NB4 (cell line): ENCODE measurements at regions not wholly inside any gene's neighbourhood (a gene's known extent, or its start where the extent isn't known, plus 50 kb on each side); places are given as distances from the start of the nearest gene placed in this dataset.

Source experiments
- DNase-seq: peaks from one replicate; pipeline ENCODE4 v3.0.0; 2010; ENCODE audit warnings: low read depth
- H3K4me3 ChIP-seq: one replicate; pipeline ENCODE4 v1.5.1; 2011; ENCODE audit warnings: mild to moderate bottlenecking, low read depth, low read length, moderate library complexity
- MAX ChIP-seq: IDR thresholded peaks from 2 replicates; pipeline ENCODE4 v1.6.1; 2011; ENCODE audit warnings: low read depth, low read length
- MYC ChIP-seq: IDR thresholded peaks from 2 replicates; pipeline ENCODE4 v1.6.1; 2011; ENCODE audit warnings: low read depth, low read length
- POLR2A ChIP-seq: IDR thresholded peaks from 2 replicates; pipeline ENCODE4 v1.6.1; 2011; ENCODE audit warnings: mild to moderate bottlenecking; ENCODE audit not compliant: insufficient read length; ENCODE audit errors: extremely low read depth
- TF ChIP-seq, protein P1 (sequence below): IDR thresholded peaks from one replicate; pipeline ENCODE4 v1.5.1; 2012; ENCODE audit warnings: low read depth, low read length

DNA sequence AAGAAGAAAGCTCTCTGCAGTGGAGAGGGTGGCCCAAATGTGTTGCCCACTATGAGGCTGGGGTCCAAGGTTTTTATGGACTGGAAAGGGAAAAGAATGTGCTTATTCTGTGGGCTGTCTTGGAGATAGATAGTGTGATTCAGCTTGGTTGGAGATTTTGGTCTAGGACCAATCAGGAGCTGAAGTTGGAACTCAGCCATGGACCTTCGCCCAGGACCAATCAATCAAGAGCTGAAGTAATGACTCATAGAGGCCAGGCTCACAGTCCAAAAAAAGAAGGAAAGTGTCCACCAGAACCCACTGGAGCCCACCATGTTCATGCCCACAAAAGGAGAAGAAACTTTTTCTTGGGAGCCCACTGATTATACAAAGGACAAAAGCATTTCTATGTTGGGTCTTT is 369.5 kb downstream of the UBE2NL start:
- TF ChIP-seq MYC (no peak), MAX (no peak), POLR2A (no peak)
- TF ChIP-seq, protein P1, sequence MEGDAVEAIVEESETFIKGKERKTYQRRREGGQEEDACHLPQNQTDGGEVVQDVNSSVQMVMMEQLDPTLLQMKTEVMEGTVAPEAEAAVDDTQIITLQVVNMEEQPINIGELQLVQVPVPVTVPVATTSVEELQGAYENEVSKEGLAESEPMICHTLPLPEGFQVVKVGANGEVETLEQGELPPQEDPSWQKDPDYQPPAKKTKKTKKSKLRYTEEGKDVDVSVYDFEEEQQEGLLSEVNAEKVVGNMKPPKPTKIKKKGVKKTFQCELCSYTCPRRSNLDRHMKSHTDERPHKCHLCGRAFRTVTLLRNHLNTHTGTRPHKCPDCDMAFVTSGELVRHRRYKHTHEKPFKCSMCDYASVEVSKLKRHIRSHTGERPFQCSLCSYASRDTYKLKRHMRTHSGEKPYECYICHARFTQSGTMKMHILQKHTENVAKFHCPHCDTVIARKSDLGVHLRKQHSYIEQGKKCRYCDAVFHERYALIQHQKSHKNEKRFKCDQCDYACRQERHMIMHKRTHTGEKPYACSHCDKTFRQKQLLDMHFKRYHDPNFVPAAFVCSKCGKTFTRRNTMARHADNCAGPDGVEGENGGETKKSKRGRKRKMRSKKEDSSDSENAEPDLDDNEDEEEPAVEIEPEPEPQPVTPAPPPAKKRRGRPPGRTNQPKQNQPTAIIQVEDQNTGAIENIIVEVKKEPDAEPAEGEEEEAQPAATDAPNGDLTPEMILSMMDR = no peak
- no peak for DNase-seq
- H3K4me3 ChIP-seq = no peak overlapping the region

GRCh38 chrX:144259054-144259453 is 375.2 kb downstream of the UBE2NL start:
- TF ChIP-seq, protein P1 = no peak
- TF ChIP-seq MYC (no peak), MAX (no peak), POLR2A (no peak)
- DNase-seq = no peak
- H3K4me3 ChIP-seq = no peak overlapping the region

DNA sequence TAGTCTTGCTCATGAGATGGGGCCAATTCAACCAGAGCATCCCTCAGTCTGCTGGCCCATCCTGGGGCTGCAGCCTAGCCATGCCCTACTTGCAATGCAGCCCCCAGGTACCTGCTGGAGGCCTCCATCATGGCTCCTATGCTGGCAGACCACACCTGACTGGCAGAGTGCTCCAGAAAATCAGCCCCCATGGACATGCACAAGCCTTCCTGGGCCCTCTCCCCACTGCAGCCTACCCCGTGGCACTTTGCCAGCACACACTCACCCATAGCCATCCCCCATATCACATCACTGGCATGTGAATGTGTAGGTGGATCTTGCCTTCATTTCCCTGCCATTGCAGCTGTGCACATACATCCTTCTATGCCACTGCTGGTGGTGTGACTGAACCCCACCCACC is 381.8 kb downstream of the UBE2NL start:
- DNase-seq = no peak
- no peak for TF ChIP-seq MAX
- TF ChIP-seq MYC = no peak
- no peak for TF ChIP-seq POLR2A
- TF ChIP-seq, protein P1 = no peak
- no peak overlapping the region for H3K4me3 ChIP-seq

GRCh38 chrX:144275367-144275766 is 391.5 kb downstream of the UBE2NL start:
- no peak overlapping the region for H3K4me3 ChIP-seq
- no peak for TF ChIP-seq POLR2A
- TF ChIP-seq, protein P1 = no peak
- TF ChIP-seq MYC = no peak
- no peak for TF ChIP-seq MAX
- DNase-seq = no peak

GRCh38 chrX:144275843-144276242 is 392.0 kb downstream of the UBE2NL start:
- DNase-seq = no peak
- TF ChIP-seq MAX (no peak), POLR2A (no peak), MYC (no peak)
- TF ChIP-seq, protein P1 = no peak
- no peak overlapping the region for H3K4me3 ChIP-seq

DNA sequence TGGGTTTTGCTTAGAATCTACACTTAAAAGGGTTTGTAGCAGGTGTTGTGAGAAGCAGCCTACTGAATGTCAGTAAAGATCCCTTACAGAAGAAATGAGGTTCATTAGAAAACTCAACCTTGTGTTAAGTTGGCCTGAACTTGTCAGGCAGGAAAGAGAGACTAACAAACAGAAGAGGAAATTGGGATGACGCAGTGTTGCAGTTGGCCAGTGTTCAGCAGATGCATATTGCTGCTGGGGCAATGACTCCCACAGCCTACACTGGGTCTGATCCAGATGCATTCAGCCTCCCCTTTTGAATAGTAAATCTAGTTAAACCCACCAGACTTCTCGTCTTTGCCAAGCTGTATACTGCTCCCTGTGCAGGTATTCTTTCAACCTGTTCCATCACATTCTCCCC is 409.4 kb downstream of the UBE2NL start:
- H3K4me3 ChIP-seq = no peak overlapping the region
- DNase-seq = no peak
- no peak for TF ChIP-seq MYC
- no peak for TF ChIP-seq MAX
- TF ChIP-seq, protein P1 = no peak
- TF ChIP-seq POLR2A = no peak
